D721Med (cell line): ENCODE measurements at regions not wholly inside any gene's neighbourhood (a gene's known extent, or its start where the extent isn't known, plus 50 kb on each side); places are given as distances from the start of the nearest gene placed in this dataset.

Experiments used
- DNase-seq: peaks from one replicate; pipeline ENCODE4 v3.0.0; 2011; ENCODE audit warnings: low spot score; ENCODE audit not compliant: insufficient read length
- FAIRE-seq: peaks from 2 replicates; lab custom pipeline; 2011; peaks lifted over from hg19 to GRCh38; lab: Jason Lieb, UNC
- CTCF ChIP-seq: IDR thresholded peaks from 2 replicates; pipeline ENCODE4 v1.5.1; 2012; ENCODE audit warnings: mild to moderate bottlenecking, control low read depth; ENCODE audit not compliant: insufficient read depth; ENCODE audit errors: missing control alignments

- DNase-seq (no peak), FAIRE-seq (no peak)
- TF ChIP-seq CTCF: no peak
Observed at GRCh38 chr1:239706245-239706892, 320.0 kb downstream of the CHRM3 start.

- no peak for TF ChIP-seq CTCF
- DNase-seq (no peak), FAIRE-seq (peak; percentile 55)
Observed at GRCh38 chr1:239707615-239708014, 321.2 kb downstream of the CHRM3 start.

GRCh38 chr1:239708622-239709021 lies 322.3 kb downstream of the CHRM3 start:
- TF ChIP-seq CTCF: no peak
- DNase-seq (no peak), FAIRE-seq (no peak)

- no peak for TF ChIP-seq CTCF
- FAIRE-seq: no peak
Observed at GRCh38 chr1:239711768-239712167, 325.4 kb downstream of the CHRM3 start.

GRCh38 chr1:239717097-239717917 lies 330.9 kb downstream of the CHRM3 start:
- peak; percentile 6 for FAIRE-seq
- no peak for TF ChIP-seq CTCF
- DNase-seq: no peak

More at GRCh38 chr1:239711768-239712167, 325.4 kb downstream of the CHRM3 start:
- DNase-seq: no peak

GRCh38 chr1:239717918-239718184 lies 331.5 kb downstream of the CHRM3 start:
- TF ChIP-seq CTCF: no peak
- no peak for DNase-seq
- peak; percentile 6 for FAIRE-seq

- FAIRE-seq (peak; percentile 56), DNase-seq (no peak)
- TF ChIP-seq CTCF: no peak
Observed at GRCh38 chr1:239718571-239718970, 332.2 kb downstream of the CHRM3 start.
